Brain pericyte (primary cell): ENCODE measurements at regions not wholly inside any gene's neighbourhood (a gene's known extent, or its start where the extent isn't known, plus 50 kb on each side); places are given as distances from the start of the nearest gene placed in this dataset.
"Not testable (repeated sequence)": the region's sequence is repeated elsewhere in the genome, so short reads cannot be mapped to it uniquely, and the experiment has no call there.

Experiments used
- DNase-seq: peaks from one replicate; pipeline ENCODE4 v3.0.0-alpha.2; 2012; ENCODE audit warnings: low read depth, low spot score

DNA sequence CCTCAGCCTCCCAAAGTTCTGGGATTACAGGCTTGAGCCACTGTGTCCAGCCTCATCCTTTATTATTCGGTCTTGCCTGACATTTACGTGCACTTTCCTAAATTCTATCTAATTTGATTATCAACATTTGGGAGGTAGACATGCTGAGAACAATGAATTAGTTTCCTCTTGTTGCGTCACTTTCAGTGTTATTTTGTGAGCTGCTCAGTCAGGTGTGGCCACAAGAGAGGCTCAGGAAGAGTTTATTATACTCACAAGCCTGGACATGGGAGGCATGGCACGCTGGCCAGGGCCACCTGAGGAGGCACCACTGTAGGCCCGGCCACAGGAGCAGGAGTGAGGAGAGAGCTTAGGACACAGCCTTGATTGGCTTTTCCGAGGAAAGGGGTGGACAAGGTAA, 59.7 kb upstream of the RBFOX2 start:
- no peak for DNase-seq

- no peak for DNase-seq
Observed at GRCh38 chr22:36087784-36088183, 59.2 kb upstream of the RBFOX2 start.

DNA sequence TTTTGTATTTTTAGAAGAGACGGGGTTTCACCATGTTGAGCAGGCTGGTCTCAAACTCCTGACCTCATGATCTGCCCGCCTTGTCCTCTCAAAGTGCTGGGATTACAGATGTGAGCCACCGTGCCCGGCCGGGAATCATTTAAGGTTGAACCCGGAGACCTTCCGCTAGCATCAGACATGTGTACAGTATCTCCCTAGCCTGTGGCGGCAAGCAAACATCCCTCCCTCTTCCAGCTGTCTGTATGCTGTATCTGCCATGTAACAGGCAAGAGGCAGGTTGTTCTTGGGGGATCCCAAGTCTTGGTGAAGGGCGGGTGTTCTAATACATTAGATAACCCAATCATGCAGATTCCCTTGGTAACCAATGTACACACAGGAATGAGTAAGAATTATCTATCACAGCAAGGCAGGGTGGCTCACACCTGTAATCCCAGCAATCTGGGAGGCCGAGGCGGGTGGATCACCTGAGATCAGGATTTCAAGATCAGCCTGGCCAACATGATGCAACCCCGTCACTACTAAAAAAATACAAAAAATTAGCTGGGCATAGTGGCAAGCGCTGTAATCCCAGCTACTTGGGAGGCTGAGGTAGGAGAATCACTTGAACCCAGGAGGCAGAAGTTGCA, 58.1 kb upstream of the RBFOX2 start:
- DNase-seq: no peak

DNA sequence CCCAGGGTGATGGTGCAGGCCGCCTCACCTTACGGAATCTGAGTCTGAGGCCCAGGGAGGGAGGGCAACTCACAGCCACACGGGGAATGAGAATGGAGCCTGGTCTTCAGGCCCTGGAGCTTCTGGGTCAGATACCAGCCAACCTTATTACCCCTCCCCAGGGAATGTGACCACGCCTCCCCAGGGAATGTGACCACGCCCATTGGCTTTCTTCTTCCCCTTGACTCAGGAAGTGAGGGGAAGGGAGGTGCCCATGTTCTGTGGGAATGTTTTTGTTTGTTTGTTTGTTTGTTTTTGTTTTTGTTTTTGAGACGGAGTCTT, 57.5 kb upstream of the RBFOX2 start:
- no peak for DNase-seq

- no peak for DNase-seq
Observed at GRCh38 chr22:36085476-36086169, 57.0 kb upstream of the RBFOX2 start.

DNA sequence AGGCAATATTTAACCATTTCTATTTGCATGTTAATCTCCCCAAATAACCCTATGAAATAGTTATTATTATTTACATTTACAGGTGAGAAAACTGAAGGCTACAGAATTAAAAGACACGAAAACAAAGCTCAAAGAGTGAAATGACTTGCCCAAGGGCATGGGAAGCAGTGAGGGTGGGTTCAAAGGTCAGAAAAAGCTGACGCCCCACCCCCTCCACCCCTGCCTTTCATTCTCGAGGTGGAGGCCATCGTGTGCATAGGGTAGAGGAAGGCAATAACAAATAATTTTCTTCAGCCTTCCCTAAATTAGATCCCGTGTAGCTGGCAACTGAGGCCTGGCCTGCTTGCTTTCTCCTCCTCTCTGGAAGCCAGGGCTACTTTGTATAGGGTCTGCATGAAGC, 56.1 kb upstream of the RBFOX2 start:
- no peak for DNase-seq

- DNase-seq: no peak
Observed at GRCh38 chr22:36083056-36083455, 54.4 kb upstream of the RBFOX2 start.

GRCh38 chr22:36081023-36081431, 52.4 kb upstream of the RBFOX2 start:
- DNase-seq: peak; percentile 79

DNA sequence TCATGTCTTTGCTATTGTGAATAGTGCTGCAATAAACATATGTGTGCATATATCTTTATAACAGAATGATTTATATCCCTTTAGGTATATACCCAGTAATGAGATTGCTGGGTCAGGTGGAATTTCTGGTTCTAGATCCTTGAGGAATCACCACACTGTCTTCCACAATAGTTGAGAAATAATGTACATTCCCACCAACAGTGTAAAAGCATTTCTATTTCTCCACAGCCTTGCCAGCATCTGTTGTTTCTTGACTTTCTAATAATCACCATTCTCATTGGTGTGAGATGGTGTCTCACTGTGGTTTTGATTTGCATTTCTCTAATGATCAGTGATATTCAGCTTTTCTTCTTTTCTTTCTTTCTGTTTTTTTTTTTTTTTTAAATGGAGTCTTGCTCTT, 51.7 kb upstream of the RBFOX2 start:
- DNase-seq: not testable (repeated sequence)

DNA sequence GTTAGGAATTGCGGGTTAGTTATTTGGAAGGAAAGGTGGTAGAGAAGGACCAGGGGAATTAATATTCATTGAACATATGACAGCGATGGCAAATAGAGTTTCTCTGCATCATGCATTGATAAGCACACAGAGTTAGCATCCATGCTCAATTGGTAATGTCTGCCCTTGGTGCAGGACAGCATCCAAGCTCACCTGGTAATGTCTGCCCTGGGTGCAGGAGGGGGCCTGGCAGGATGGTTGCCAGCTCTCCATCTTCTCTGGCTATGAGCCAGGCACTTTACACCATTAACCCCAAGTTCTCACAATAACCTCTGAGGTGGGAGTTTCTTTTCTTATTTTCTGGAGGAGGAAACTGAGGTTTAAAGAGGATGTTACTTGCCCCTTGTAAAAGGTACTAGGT, 50.4 kb upstream of the RBFOX2 start:
- DNase-seq: no peak
